Thoracic aorta (tissue), 2 donors: ENCODE measurements at regions not wholly inside any gene's neighbourhood (a gene's known extent, or its start where the extent isn't known, plus 50 kb on each side); places are given as distances from the start of the nearest gene placed in this dataset.
"Not testable (repeated sequence)": the region's sequence is repeated elsewhere in the genome, so short reads cannot be mapped to it uniquely, and the experiment has no call there.

Experiments used
- ATAC-seq: fragments of 150-250 bp; one replicate; pipeline ENCODE4 v1.8.0; 2017; ENCODE audit warnings: low read depth; ENCODE audit not compliant: insufficient number of reproducible peaks, low FRiP score
- DNase-seq: peaks from one replicate; pipeline ENCODE4 v3.0.0-alpha.2; 2020; ENCODE audit warnings: low spot score
- H3K27ac ChIP-seq, 2 donors: fragments of 200-600 bp; sonication (generic); 1 replicate in 1 of 2; 2 replicates in 1 of 2; pipeline ENCODE4 v1.5.1; 2016; ENCODE audit warnings: mild to moderate bottlenecking in 2 of 2, moderate library complexity in 2 of 2
- H3K27me3 ChIP-seq: fragments of 200-600 bp; sonication (generic); replicated peaks from 2 replicates; pipeline ENCODE4 v1.6.0; 2016; ENCODE audit warnings: mild to moderate bottlenecking; ENCODE audit not compliant: insufficient read depth
- H3K36me3 ChIP-seq: fragments of 200-600 bp; sonication (generic); one replicate; pipeline ENCODE4 v1.5.1; 2016
- H3K4me1 ChIP-seq, 2 donors: fragments of 200-600 bp; sonication (generic); 1 replicate in 1 of 2; 2 replicates in 1 of 2; pipeline versions ENCODE4 v1.5.1 to v1.6.0; 2016; ENCODE audit warnings: low read depth in 2 of 2, mild to moderate bottlenecking in 1 of 2; ENCODE audit not compliant: control insufficient read depth in 1 of 2
- H3K4me3 ChIP-seq: fragments of 200-600 bp; sonication (generic); 2 replicates; pipeline ENCODE4 v1.5.1; 2016; ENCODE audit warnings: mild to moderate bottlenecking
- H3K9me3 ChIP-seq: fragments of 200-600 bp; sonication (generic); 2 replicates; pipeline ENCODE4 v1.5.1; 2016
- CTCF ChIP-seq: fragments of 200-600 bp; sonication (generic); IDR thresholded peaks from one replicate; pipeline ENCODE4 v1.5.1; 2019; ENCODE audit warnings: antibody characterized with exemption

- DNase-seq (no peak), ATAC-seq (no peak)
- H3K4me3 ChIP-seq = no peak overlapping the region
- no peaks in the 10 kb centered on the region for H3K9me3 ChIP-seq
- no peaks in the 10 kb centered on the region for H3K27me3 ChIP-seq
- no peaks in the 10 kb centered on the region for H3K36me3 ChIP-seq
- no peaks in the 10 kb centered on the region for H3K4me1 ChIP-seq
- H3K27ac ChIP-seq = no peak overlapping the region
- TF ChIP-seq CTCF = no peak
Observed at GRCh38 chr18:59848002-59848401, 51.8 kb upstream of the PMAIP1 start.

GRCh38 chr18:59847491-59847846 lies 52.3 kb upstream of the PMAIP1 start:
- ATAC-seq, H3K36me3 ChIP-seq, DNase-seq, H3K4me3 ChIP-seq, H3K27me3 ChIP-seq, H3K27ac ChIP-seq, H3K4me1 ChIP-seq, H3K9me3 ChIP-seq: not testable (repeated sequence)

GRCh38 chr18:59846814-59847490 lies 52.8 kb upstream of the PMAIP1 start:
- DNase-seq (no peak), ATAC-seq (no peak)
- Histone ChIP-seq H3K4me1 (no peaks in the 10 kb centered on the region), H3K27ac (no peak overlapping the region), H3K4me3 (no peak overlapping the region), H3K36me3 (no peaks in the 10 kb centered on the region), H3K9me3 (no peaks in the 10 kb centered on the region), H3K27me3 (no peaks in the 10 kb centered on the region)
- TF ChIP-seq CTCF = no peak

- no peaks in the 10 kb centered on the region for H3K36me3 ChIP-seq
- no peak for ATAC-seq
Observed at GRCh38 chr18:59842947-59843346, 56.8 kb upstream of the PMAIP1 start.

DNA sequence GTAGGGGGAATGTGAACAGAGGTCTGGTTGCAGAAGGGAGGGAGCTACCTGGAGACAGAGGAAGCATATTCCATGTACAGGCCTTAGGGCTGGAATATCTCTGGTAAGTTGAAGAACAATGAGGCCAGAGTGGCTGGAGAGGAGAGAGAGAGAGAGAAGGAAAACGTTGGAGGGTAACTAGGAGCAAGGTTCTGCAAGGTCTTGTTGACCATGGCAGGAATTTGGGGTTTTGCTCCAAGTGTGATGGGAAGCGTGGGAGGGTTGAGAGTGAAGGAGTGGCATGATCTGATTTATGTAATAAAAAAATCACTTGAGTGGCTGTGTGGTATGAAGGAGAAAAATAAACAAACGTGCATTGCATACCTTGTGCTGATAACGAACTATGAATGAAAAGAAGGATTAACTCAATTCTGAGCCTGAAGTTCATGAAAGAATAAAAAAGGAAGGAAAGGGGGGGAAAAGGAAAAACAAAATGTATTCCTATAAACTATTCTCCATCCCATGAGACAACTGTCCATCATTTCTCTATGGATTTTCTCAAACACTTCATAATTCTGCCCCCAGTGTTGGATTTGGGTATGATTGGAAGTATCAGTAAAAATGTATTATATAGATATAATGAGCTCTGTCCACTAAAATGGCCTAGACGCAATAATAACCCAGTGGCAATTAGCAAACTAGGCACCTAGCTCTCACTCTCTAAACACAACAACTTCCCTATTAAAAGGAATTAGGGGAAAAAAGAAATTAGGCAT lies 59.7 kb upstream of the PMAIP1 start:
- ATAC-seq = no peak
- H3K27ac ChIP-seq = no peak overlapping the region
- no peak for DNase-seq

More at GRCh38 chr18:59842947-59843346, 56.8 kb upstream of the PMAIP1 start:
- no peak overlapping the region for H3K27ac ChIP-seq
- no peaks in the 10 kb centered on the region for H3K9me3 ChIP-seq
- H3K4me1 ChIP-seq = no peaks in the 10 kb centered on the region
- no peak overlapping the region for H3K4me3 ChIP-seq
- no peak for TF ChIP-seq CTCF
- no peaks in the 10 kb centered on the region for H3K27me3 ChIP-seq
- DNase-seq = no peak

More for the DNA sequence above, 59.7 kb upstream of the PMAIP1 start:
- Histone ChIP-seq H3K4me1 (no peaks in the 10 kb centered on the region), H3K4me3 (no peak overlapping the region), H3K9me3 (no peaks in the 10 kb centered on the region), H3K36me3 (no peaks in the 10 kb centered on the region), H3K27me3 (no peaks in the 10 kb centered on the region)
- no peak for TF ChIP-seq CTCF
